NCI-H2196 treated with DMSO at 0.1 percent for 48 hours (cell line): ENCODE measurements at regions not wholly inside any gene's neighbourhood (a gene's known extent, or its start where the extent isn't known, plus 50 kb on each side); places are given as distances from the start of the nearest gene placed in this dataset.
A peak's percentile ranks its signal among the peaks of the same experiment; 100 is the strongest.

Experiments used
- DNase-seq: peaks from one replicate; lab custom pipeline; 2025; ENCODE audit not compliant: unreplicated experiment; lab: John Stamatoyannopoulos, UW

DNA sequence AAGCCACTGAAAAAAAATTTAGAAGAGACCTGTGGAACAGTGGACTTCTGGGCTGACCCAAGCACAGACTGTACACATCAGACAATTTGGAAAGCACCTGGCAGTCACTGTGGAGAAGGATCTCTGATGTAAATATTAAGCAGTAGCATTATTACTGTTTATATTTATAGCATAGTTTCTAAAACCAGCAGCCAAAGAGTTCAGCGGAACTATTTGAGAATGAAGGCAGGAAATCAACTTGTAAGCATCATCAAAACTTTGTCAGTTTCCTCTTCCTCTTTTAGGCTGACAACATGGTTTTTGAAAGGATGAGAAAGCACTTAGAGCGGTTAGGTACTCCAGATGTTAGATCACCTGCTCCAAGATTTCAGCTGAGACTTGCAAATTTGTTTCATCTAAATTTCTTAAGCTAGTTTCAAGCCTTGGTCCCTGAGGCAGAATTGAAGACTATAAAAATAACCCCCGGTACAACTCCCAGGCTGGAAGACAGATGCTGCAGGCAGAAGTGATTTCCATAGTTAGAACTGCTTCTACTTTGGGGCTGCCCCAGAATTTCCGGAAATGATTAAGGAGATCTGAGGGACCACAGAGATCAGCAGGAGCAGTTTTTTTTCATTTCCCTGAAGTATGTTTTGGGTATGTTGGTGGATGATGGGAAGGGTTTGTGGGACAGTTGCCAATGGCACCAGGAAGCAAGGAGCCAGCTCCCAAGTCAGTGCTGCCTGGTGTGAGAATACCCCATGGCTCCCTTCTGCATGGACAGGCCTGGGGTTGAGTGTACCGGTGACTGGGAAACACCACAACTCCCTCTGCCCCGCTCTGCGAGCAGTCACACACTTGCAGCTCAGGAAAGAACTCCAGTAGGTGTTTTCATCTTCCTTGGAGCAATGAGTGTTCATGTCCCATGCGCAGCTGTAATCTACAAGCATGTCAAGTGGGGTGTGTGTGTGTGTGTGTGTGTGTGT lies 354.5 kb downstream of the NUAK1 start:
- no peak for DNase-seq

- no peak for DNase-seq
Observed at GRCh38 chr12:105793421-105793820, 345.3 kb downstream of the NUAK1 start.

- no peak for DNase-seq
Observed at GRCh38 chr12:105798256-105798845, 340.4 kb downstream of the NUAK1 start.

GRCh38 chr12:105799103-105799502 lies 339.7 kb downstream of the NUAK1 start:
- DNase-seq = no peak

GRCh38 chr12:105801351-105801750 lies 337.4 kb downstream of the NUAK1 start:
- no peak for DNase-seq

GRCh38 chr12:105803292-105803691 lies 335.5 kb downstream of the NUAK1 start:
- no peak for DNase-seq

DNA sequence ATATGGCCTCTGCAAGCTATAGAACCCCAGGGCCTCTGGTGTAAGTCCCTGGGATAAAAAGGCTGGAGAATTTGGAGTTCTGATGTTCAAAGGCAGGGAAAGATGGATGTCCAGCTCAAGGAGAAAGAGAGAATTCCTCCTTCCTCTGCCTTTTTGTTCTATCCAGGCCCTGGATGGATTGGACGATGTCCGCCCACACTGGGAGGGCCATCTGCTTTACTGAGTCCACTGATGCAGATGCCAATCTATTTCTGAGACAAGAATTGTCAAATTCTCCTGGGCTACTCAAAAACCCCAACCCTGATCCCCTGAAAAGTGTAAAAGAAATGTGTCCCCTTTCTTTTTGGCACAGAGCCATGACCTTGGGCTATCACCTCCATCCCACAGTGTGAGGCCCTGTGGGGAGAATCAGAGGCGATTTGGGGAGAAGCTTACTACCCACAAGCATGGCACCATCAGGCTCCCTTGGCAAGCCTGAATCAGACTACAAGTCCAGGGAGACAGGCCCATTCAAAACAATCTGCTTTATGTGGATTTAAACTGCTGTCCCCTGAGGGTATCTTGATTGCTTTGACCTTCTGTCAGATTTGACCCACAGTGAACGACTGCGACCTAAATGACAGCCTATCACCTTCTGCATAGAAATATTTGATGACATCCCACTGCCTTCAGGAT lies 334.0 kb downstream of the NUAK1 start:
- no peak for DNase-seq

GRCh38 chr12:105805730-105806399 lies 332.9 kb downstream of the NUAK1 start:
- peak; percentile 25 for DNase-seq

GRCh38 chr12:105806400-105806770 lies 332.4 kb downstream of the NUAK1 start:
- no peak for DNase-seq

DNA sequence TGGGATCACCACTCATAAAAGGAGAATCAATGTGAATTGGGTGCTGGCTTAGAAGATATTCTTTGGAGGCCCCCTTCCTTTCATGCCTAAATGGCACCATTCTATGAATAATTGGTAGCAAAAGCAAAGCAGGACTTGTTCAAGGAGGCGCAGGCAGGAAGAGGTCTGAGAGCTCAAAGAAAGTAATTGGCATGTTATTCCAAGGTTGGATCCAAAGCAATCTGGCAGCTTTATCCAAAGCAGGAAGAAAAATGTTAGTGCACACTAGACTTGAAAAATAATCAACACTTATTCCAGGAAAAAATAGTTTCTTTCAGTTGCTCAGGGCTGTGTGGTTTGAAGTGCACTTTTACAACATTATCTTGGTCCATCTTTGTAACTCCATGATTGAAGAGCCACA lies 326.4 kb downstream of the NUAK1 start:
- no peak for DNase-seq

GRCh38 chr12:105813201-105813600 lies 325.6 kb downstream of the NUAK1 start:
- DNase-seq = no peak

DNA sequence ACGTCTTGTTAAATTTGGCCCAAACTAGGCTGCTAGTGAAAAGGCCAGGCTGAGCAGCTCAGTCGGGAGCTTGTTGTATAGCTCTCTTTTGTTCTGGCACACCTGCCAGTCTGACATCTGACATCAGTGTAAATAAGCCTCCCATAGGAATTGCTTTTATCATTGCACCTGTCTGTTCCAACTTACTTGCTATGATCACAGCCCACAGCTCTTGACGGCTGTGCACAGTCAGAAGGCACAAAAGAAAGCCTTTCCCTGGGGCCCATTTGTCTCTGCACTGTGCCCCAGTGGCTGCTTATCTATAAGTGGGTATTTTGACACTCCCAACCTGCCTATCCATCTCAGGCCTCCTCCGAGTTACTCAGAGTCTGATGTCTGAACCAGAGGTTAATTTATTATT lies 324.5 kb downstream of the NUAK1 start:
- peak; percentile 91 for DNase-seq

DNA sequence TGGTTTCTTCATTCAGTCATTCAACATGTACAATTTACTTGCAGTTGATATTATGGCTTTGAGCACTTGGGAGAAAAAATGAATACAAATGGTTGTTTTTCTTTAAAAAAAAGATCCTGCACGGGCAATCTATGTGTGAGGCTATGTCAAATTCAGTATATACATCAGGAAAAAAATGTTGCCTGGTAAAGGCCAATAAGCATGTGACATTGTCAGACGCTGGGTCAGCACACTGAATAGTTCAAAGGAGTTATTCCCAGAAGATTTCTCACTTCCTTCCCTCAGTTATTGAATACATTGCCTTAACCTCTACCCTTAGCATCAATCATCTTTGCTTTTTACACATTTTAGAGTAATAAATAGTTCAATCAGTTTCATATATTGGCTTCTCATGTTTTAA lies 319.2 kb downstream of the NUAK1 start:
- no peak for DNase-seq

- no peak for DNase-seq
Observed at GRCh38 chr12:105820429-105821125, 318.2 kb downstream of the NUAK1 start.

DNA sequence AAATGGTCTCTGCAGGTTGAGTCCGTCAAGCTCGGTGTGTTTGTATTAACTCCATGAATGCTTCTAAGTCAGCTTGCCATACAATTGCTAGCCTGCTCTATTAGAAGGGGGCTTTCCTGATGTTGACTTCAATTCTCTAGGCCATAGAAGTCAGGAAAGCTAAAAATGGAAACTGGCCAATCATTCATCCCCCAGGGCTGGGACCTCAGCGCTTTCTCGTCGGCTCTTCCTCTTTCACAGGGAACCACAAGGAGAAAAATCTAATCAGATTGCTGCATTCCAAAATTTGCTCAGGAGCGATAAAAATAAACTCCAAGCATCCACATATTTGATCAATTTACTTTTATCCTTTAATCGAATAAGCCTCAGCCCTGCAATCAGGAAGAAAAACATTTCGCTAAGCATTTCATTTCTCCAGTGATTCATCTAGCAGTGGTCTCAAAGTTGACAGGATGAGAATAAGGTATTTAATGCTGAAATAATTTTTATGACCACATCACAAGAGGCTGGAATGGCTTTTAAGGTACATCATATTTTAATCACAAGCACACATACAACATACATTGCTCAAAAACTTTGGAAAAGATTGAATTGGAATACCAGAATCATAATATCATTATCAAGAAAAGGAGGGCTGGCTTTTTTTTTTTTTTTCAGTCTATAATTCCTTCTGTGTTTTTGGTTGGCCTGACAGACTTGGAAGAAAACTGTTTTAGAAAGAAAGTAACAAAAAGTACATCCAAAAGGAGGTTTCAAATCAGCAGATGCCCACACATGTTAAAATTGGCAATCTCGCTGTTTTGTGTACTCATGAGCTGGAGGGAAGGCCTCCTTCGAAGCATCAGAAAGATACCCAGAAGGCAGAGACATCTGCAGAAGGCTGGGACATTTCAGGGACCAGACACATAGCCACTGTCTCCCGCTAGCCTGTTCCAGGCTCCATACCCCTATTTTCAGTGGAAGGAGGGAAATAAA lies 316.3 kb downstream of the NUAK1 start:
- DNase-seq = no peak

- no peak for DNase-seq
Observed at GRCh38 chr12:105823810-105824209, 314.9 kb downstream of the NUAK1 start.

DNA sequence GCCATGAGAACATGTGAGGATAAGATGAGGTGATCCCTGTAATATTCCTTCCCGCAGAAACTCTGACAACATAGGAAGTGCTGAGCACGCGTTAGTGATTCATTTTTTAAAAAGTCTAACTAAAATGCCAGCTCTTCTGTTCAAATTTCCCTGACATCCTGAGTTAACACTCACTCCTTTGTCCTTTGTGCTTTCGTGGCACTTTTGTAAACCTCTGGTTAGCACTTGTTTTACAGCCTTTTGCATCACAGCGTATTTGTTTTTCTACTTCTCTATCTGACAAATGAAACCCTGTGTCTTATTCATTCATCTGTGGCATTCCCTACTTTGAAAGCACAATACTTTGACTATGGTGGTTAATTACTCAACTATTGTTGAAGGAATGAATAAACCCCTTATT lies 313.6 kb downstream of the NUAK1 start:
- no peak for DNase-seq

GRCh38 chr12:105831372-105831771 lies 307.4 kb downstream of the NUAK1 start:
- no peak for DNase-seq

DNA sequence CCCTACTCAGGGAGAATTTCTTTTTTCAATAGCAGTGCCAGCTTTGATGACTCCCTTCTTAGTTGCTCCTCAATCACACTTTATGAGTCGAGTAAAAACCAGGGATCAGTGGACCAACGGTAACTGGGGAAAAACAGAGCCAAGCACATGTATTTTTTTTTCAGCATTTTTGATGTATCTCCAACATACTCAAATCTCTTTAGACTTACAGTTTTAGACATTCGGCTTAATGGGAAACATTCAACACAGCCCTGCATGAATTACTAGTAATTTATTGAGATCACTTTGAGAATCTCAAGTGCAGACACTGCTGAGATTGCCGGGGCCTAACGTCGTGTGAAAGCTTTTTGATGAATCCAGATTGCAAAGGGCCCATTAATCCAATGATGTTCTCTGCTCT lies 306.7 kb downstream of the NUAK1 start:
- DNase-seq = no peak

DNA sequence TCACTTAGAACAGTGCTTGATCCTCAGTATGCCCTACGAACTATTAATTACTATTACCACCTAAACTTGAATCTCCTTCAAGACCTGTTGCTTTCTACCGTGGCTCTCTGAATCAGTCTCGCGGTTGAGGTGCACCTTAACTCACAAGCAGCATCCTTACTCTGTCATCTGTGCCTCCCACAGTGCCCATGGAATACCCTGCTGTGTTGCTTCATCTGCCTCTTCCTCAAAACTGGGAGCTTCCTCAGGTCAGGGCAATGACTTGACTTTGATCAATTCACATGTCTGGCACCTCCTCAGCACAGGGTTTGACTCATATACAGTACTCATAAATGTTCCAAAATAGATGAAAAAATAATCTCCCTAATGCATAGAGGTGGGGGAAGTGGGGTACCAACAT lies 305.9 kb downstream of the NUAK1 start:
- DNase-seq = no peak
